B cell (primary cell): ENCODE measurements at regions not wholly inside any gene's neighbourhood (a gene's known extent, or its start where the extent isn't known, plus 50 kb on each side); places are given as distances from the start of the nearest gene placed in this dataset.

ENCODE experiments used
- ATAC-seq: fragments of 200-7000 bp; cut with Tn5 transposase; one replicate; pipeline ENCODE4 v1.10.0; 2021; ENCODE audit warnings: low read depth, mild to moderate bottlenecking, moderate number of reproducible peaks, moderate library complexity
- CTCF ChIA-PET: fragments of 350-600 bp; sonication (Branson Sonifier 250); formaldehyde crosslinking; loops from one replicate; lab custom pipeline; 2021; ENCODE audit warnings: antibody characterized with exemption, inconsistent platforms; lab: Charles Lee
- POLR2A ChIA-PET: fragments of 350-600 bp; sonication (Branson Sonifier 250); formaldehyde crosslinking; loops from one replicate; lab custom pipeline; 2021; ENCODE audit warnings: antibody characterized with exemption; lab: Charles Lee
- DNase-seq: peaks from one replicate; pipeline ENCODE4 v3.0.0; 2013
- H2AFZ ChIP-seq: 2 replicates; pipeline ENCODE4 v1.6.1; 2012; ENCODE audit warnings: mild to moderate bottlenecking, low read depth, low read length; ENCODE audit not compliant: insufficient read depth, poor library complexity, severe bottlenecking
- H3K27ac ChIP-seq, 2 donors: 1 replicate in 1 of 2; 2 replicates in 1 of 2; pipeline ENCODE4 v1.5.1; 2012 to 2013; ENCODE audit warnings: low read length in 2 of 2, mild to moderate bottlenecking in 2 of 2, moderate library complexity in 1 of 2
- H3K27me3 ChIP-seq, 4 experiments: fragments of 200-600 bp in 1 of 4; sonication (generic) in 1 of 4; replicated peaks in 1 of 4; 1 replicate in 2 of 4; 2 replicates in 2 of 4; pipeline versions ENCODE4 v1.6.1 to v1.7.0; 2013 to 2016; ENCODE audit warnings: low read length in 3 of 4, mild to moderate bottlenecking in 2 of 4, mixed read lengths in 1 of 4, moderate library complexity in 1 of 4; ENCODE audit not compliant: insufficient read depth in 4 of 4, control insufficient read depth in 3 of 4; ENCODE audit errors: control extremely low read depth in 1 of 4
- H3K36me3 ChIP-seq, 2 experiments: replicated peaks in 1 of 2; 1 replicate in 1 of 2; 2 replicates in 1 of 2; pipeline versions ENCODE4 v1.6.1 to v1.7.1; 2013; ENCODE audit warnings: low read length in 1 of 2; ENCODE audit not compliant: insufficient read depth in 2 of 2, control insufficient read depth in 1 of 2; ENCODE audit errors: control extremely low read depth in 1 of 2, extremely low read depth in 1 of 2
- H3K4me1 ChIP-seq, 2 donors: fragments of 200-600 bp in 1 of 2; sonication (generic) in 1 of 2; 1 replicate in 1 of 2; 2 replicates in 1 of 2; pipeline versions ENCODE4 v1.5.1 to v1.6.1; 2013 to 2017; ENCODE audit warnings: low read length in 2 of 2; ENCODE audit not compliant: control insufficient read depth in 2 of 2, insufficient read depth in 2 of 2
- H3K4me2 ChIP-seq: replicated peaks from 2 replicates; pipeline ENCODE3; 2012; ENCODE audit warnings: mild to moderate bottlenecking, low read depth, low read length; ENCODE audit not compliant: poor library complexity, severe bottlenecking
- H3K4me3 ChIP-seq, 5 experiments: fragments of 200-600 bp in 1 of 5; sonication (generic) in 1 of 5; 1 replicate in 3 of 5; 2 replicates in 2 of 5; pipeline versions ENCODE4 v1.5.1 to v1.7.0; 2011 to 2016; ENCODE audit warnings: low read length in 4 of 5, mild to moderate bottlenecking in 4 of 5, low read depth in 2 of 5, control low read depth in 1 of 5, moderate library complexity in 1 of 5; ENCODE audit not compliant: insufficient read depth in 1 of 5; ENCODE audit errors: control extremely low read depth in 1 of 5, extremely low read depth in 1 of 5
- H3K79me2 ChIP-seq: fragments of 200-600 bp; sonication (generic); one replicate; pipeline ENCODE4 v1.6.0; 2016; ENCODE audit warnings: low read length; ENCODE audit not compliant: control insufficient read depth, insufficient read depth
- H3K9ac ChIP-seq: fragments of 200-600 bp; sonication (generic); 2 replicates; pipeline ENCODE4 v1.6.1; 2017; ENCODE audit warnings: mild to moderate bottlenecking, low read length, moderate library complexity
- H3K9me3 ChIP-seq, 3 donors: one replicate each; pipeline versions ENCODE4 v1.6.1 to v1.7.1; 2013; ENCODE audit warnings: low read length in 2 of 3; ENCODE audit not compliant: control insufficient read depth in 2 of 3, insufficient read depth in 1 of 3; ENCODE audit errors: control extremely low read depth in 1 of 3
- H4K20me1 ChIP-seq: 2 replicates; pipeline ENCODE4 v1.6.0; 2012; ENCODE audit warnings: mild to moderate bottlenecking, low read length; ENCODE audit not compliant: insufficient read depth, control insufficient read depth, poor library complexity, severe bottlenecking
- H3K27ac Mint-ChIP-seq: one replicate; pipeline ENCODE4 v1.8.0; 2021; ENCODE audit warnings: mixed read lengths
- H3K27me3 Mint-ChIP-seq: one replicate; pipeline ENCODE4 v1.8.0; 2021; ENCODE audit warnings: mixed read lengths
- H3K4me1 Mint-ChIP-seq: one replicate; pipeline ENCODE4 v1.8.0; 2021; ENCODE audit warnings: mixed read lengths
- H3K4me3 Mint-ChIP-seq: one replicate; pipeline ENCODE4 v1.8.0; 2021; ENCODE audit warnings: mixed read lengths
- H3K9me3 Mint-ChIP-seq: one replicate; pipeline ENCODE4 v1.8.0; 2022; ENCODE audit warnings: mixed read lengths; ENCODE audit not compliant: insufficient read depth
- EZH2 ChIP-seq: IDR thresholded peaks from 2 replicates; pipeline ENCODE4 v1.6.1; 2012; ENCODE audit warnings: borderline replicate concordance, low read depth, mild to moderate bottlenecking, moderate library complexity, low read length; ENCODE audit not compliant: insufficient read depth, poor library complexity, severe bottlenecking
- WGBS: methylation state at CpG from one replicate; pipeline ENCODE4 v1.1.5; 2013; ENCODE audit warnings: missing lambda C conversion rate; ENCODE audit not compliant: insufficient coverage; 5-methylcytosine and 5-hydroxymethylcytosine counted together
- intact Hi-C: fragments of 100-400 bp; cut with micrococcal nuclease; formaldehyde crosslinking; loops from one replicate; pipeline ENCODE4 v1.10.0; 2022
- TF ChIP-seq, protein P1 (sequence below): fragments of 200-600 bp; IDR thresholded peaks from one replicate; pipeline ENCODE4 v1.8.0; 2022; ENCODE audit warnings: antibody characterized with exemption, mild to moderate bottlenecking

DNA sequence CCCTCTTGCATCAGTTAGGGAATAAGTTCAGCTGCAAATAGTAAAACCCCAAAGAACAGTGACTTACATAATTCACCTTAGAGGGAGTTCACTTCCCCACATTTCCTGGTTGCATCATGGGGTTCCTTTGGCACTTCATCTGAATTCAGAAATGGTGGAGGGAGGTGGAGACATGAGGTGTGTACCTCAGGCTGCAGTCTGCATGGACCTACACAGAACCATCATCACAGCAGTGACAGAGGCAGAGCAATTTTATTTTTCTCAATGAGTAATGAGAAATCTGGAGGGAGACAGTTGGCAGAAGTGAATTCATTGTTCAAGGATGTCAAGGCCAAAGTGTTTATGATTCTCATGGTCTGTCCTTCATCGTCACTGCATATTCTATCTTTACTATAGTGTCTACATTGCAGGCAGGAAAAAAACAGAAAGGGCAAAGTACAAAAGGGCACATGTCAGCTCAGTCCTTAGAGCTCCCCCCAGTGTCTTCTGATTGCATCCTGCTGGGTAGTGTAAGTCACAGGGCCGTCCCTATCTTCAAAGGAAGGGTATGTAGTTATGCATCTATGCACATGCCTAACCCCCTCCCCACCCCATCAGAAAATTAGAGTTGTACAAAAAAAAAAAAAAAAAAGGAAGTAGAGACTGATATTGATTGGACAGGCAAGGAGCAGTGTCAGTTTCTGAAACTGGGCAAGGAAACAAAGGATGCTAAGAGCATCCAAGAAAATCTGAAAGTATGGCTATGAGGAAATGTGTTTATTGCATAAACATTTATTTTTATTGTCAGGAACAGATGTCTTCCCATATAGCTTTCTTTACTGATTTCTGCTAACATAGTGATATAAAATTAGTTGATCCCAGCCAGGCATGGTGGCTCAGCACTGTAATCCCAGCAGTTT lies 132.7 kb upstream of the APC start:
- TF ChIP-seq EZH2 = no peak
- TF ChIP-seq, protein P1, sequence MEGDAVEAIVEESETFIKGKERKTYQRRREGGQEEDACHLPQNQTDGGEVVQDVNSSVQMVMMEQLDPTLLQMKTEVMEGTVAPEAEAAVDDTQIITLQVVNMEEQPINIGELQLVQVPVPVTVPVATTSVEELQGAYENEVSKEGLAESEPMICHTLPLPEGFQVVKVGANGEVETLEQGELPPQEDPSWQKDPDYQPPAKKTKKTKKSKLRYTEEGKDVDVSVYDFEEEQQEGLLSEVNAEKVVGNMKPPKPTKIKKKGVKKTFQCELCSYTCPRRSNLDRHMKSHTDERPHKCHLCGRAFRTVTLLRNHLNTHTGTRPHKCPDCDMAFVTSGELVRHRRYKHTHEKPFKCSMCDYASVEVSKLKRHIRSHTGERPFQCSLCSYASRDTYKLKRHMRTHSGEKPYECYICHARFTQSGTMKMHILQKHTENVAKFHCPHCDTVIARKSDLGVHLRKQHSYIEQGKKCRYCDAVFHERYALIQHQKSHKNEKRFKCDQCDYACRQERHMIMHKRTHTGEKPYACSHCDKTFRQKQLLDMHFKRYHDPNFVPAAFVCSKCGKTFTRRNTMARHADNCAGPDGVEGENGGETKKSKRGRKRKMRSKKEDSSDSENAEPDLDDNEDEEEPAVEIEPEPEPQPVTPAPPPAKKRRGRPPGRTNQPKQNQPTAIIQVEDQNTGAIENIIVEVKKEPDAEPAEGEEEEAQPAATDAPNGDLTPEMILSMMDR = peak; percentile 26
- Mint-ChIP-seq H3K4me3 (no peak overlapping the region), H3K27me3 (no peaks in the 10 kb centered on the region), H3K4me1 (peaks cover 9% of the 10 kb centered on the region), H3K9me3 (no peaks in the 10 kb centered on the region), H3K27ac (no peak overlapping the region)
- Histone ChIP-seq H4K20me1 (no peaks in the 10 kb centered on the region), H3K9ac (no peak overlapping the region), H3K4me3 (no peak overlapping the region), H3K4me2 (no peak overlapping the region), H3K36me3 (no peaks in the 10 kb centered on the region), H3K27me3 (peaks cover 0 to 6% (median 0%) of the 10 kb centered on the region in 4 experiments), H3K9me3 (no peaks in the 10 kb centered on the region), H3K27ac (no peak overlapping the region), H2AFZ (peak overlapping the region; percentile 46), H3K79me2 (no peaks in the 10 kb centered on the region), H3K4me1 (peaks cover 3 to 6% of the 10 kb centered on the region in 2 donors)
- DNase-seq (peak; percentile 59), ATAC-seq (peak; percentile 91)
- intact Hi-C loops = loop anchor here (1.0 kb wide), 3 partner anchors 54 to 430 kb away; no protein-coding TSS in a partner anchor
- ChIA-PET CTCF (interaction anchor here (0.6 to 4.6 kb wide), 12 partner anchors 9 to 528 kb away, joined by 3 to 46 read pairs (median 4); no protein-coding TSS in a partner anchor), POLR2A (no interaction called here)
- no CpG with 5 or more reads among the region's 2 CpGs for whole genome bisulfite sequencing

DNA sequence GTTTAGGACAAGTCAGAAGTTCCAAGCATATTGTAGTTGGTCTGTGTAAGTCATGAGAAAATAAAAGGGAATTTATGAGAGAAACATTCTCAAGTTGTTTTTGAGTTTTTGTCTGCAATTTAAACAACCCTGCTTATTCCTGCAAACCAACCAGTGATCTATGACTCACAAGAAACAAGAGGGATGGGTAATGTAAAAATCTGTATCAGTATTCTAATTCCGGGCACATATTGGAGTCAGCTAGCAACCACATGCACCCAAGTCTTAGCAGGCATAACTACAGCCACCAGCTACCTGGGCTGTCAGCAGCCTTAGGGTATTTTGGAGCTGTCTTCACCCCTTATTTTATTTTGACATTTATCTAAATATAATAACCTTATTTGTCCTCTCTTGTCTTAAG lies 128.7 kb upstream of the APC start:
- no peaks in the 10 kb centered on the region for H3K79me2 ChIP-seq
- no peaks in the 10 kb centered on the region for H3K9me3 ChIP-seq
- H3K4me3 Mint-ChIP-seq = no peak overlapping the region
- peaks cover 9% of the 10 kb centered on the region for H3K4me1 Mint-ChIP-seq
- DNase-seq (no peak), ATAC-seq (no peak)
- intact Hi-C loops = no loop called here
- no peaks in the 10 kb centered on the region for H4K20me1 ChIP-seq
- no CpG with 5 or more reads among the region's 1 CpG for WGBS
- no peak overlapping the region for H3K4me3 ChIP-seq
- no peak overlapping the region for H3K27ac ChIP-seq
- H3K27ac Mint-ChIP-seq = no peak overlapping the region
- no peak overlapping the region for H3K9ac ChIP-seq
- peaks cover 3 to 6% of the 10 kb centered on the region in 2 donors for H3K4me1 ChIP-seq
- no peak for TF ChIP-seq EZH2
- TF ChIP-seq, protein P1 = no peak
- ChIA-PET POLR2A (no interaction called here), CTCF (interaction anchor here (0.9 to 2.2 kb wide), 4 partner anchors 12 to 434 kb away, joined by 3 to 6 read pairs (median 3); no protein-coding TSS in a partner anchor)
- H3K4me2 ChIP-seq = no peak overlapping the region
- H3K27me3 ChIP-seq = peaks cover 0 to 10% (median 0%) of the 10 kb centered on the region in 4 experiments
- H3K36me3 ChIP-seq = no peaks in the 10 kb centered on the region
- no peaks in the 10 kb centered on the region for H3K27me3 Mint-ChIP-seq
- H3K9me3 Mint-ChIP-seq = no peaks in the 10 kb centered on the region
- H2AFZ ChIP-seq = no peak overlapping the region
